AG09309 (cell line): ENCODE measurements at regions not wholly inside any gene's neighbourhood (a gene's known extent, or its start where the extent isn't known, plus 50 kb on each side); places are given as distances from the start of the nearest gene placed in this dataset.
"Not testable (repeated sequence)": the region's sequence is repeated elsewhere in the genome, so short reads cannot be mapped to it uniquely, and the experiment has no call there.

Experiments
- DNase-seq: peaks from one replicate; pipeline ENCODE4 v3.0.0-alpha.2; 2010; ENCODE audit warnings: low read depth
- H3K4me3 ChIP-seq: 2 replicates; pipeline ENCODE4 v1.5.1; 2011; ENCODE audit warnings: mild to moderate bottlenecking, low read depth, low read length, moderate library complexity; ENCODE audit not compliant: control insufficient read depth
- CTCF ChIP-seq: IDR thresholded peaks from 2 replicates; pipeline ENCODE4 v1.5.1; 2011; ENCODE audit warnings: mild to moderate bottlenecking, low read depth, low read length, inconsistent platforms; ENCODE audit not compliant: insufficient read depth, control insufficient read depth; ENCODE audit errors: missing control alignments

GRCh38 chrX:52261125-52261462, 76.4 kb downstream of the MAGED4 start:
- peak overlapping the region; percentile 54; the same call in 1 of the 2 replicates for H3K4me3 ChIP-seq
- no peak for TF ChIP-seq CTCF
- no peak for DNase-seq

DNA sequence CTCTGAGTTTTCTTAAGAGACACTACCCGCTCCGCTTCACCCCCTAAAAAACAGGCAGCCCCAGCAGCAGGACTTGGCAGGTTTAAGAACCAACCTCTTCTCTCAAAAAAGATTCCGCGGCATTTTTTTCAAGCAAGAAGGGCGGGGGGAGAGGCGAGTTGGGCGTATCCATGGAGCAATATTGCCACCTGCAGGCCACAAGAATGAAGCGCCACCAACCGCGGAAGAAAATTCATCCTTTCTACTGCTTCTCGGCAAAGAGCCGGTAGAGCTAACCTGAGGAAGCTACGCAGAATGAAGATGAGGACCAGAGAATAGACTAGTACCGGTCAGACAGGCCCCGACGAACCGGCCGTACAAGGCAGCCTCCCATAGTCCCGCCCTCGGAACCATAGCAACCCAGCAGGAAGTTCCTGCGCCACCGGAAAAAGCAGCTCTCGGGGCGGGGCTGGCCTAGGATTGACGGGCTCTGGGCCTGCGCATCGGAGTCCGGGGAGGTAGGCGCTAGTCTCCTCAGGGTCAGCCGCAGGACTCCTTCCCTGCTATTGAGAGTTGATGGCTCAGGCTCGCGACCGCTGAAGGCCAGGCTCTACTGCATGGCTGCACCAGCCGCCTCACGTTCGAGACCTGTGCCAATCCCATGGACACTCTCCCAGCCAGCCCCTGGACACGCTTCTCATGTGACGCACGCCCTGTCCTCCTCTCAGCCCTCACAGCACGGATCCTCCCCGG, 76.9 kb downstream of the MAGED4 start:
- H3K4me3 ChIP-seq: peak overlapping the region; percentile 54
- peak; percentile 90 for TF ChIP-seq CTCF
- DNase-seq: peak; percentile 54

- DNase-seq: no peak
- TF ChIP-seq CTCF: no peak
These were observed 77.5 kb downstream of the MAGED4 start for GRCh38 chrX:52262195-52262546.

DNA sequence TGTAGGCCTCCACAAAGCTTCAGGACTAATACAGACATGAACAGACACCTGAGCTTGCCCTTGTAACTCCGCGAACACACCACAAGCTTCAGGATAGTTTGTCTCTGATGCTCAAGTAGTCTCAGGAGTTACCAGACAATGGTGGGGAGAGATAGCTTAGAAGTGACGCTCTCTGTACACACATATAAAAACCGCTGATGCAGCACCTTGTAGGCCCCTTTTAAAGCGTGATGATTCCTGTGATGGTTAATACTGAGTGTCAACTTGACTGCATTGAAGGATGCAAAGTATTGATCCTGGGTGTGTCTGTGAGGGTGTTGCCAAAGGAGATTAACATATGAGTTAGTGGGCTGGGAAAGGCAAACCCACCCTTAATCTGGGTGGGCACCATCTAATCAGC, 78.7 kb downstream of the MAGED4 start:
- TF ChIP-seq CTCF: no peak
- no peak overlapping the region for H3K4me3 ChIP-seq
- no peak for DNase-seq

More at GRCh38 chrX:52262195-52262546, 77.5 kb downstream of the MAGED4 start:
- peak overlapping the region; percentile 54 for H3K4me3 ChIP-seq

DNA sequence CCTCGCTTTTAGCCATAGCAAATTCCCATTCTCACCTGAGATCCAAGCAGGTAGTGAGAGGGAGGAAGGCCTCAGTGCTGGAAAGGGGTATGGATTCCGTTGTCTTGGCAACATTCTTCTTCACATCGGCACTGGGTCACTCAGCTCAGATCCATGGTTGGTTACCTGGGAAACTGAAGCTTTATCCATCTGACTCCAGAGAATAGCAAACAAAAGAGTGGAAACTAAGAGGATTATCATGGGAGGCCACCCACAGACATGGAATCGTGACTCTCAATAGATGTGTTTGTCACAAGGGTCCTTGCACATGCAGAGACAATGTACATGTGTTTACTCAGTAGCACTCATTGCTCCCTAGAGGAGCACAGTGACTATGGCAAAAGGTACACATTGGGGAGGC, 81.0 kb downstream of the MAGED4 start:
- TF ChIP-seq CTCF: no peak
- no peak for DNase-seq
- no peak overlapping the region for H3K4me3 ChIP-seq

DNA sequence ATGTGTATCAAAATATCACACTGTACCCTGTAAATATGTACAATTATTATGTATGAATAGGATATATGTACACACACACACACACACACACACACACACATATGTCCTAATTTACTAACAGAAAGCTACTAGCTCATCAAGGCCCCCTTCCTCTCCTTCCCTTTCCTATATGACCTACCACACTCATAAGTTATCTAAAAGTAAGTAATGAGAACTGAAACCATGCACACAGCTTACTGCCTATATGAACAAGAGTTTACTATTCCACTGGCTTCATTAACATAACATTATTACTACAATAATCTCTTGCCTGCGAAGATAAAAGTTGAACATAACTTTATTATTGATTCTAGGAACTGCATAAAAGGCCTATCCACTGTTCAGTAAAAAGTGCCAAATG, 83.8 kb downstream of the MAGED4 start:
- H3K4me3 ChIP-seq, DNase-seq: not testable (repeated sequence)

DNA sequence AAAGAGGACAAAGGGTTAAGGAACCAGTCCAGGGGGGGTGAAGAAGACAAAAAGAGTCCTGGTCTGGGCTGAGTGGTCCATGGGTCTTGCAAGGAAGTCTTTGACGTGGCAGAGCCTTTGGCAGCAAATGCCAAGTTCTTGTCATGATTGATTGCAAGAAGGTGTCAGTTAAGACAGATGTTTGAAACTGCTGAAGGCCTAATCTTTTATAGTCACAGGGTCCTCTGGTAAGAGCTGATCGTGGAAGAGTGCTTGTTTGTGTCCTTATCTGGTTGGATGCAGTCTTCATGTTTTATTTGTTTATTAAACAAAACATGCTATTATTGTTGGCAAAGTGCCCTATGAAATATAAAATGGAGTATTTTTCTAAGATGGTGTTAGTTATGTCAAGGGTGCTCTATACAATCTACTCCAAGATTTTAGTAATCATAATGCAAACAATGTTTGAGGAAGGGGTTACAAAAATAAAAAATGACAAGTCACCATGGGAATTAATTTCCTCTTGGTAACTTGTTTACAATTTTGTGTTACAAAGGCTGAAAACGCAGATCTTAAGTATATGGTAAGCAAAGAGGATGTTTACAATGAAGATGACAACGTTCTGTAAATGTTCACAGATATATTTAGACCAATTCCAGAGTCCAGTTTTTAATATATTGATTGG, 85.9 kb downstream of the MAGED4 start:
- H3K4me3 ChIP-seq: no peak overlapping the region
- no peak for TF ChIP-seq CTCF
- DNase-seq: no peak
